GM12892 (cell line): ENCODE measurements at regions not wholly inside any gene's neighbourhood (a gene's known extent, or its start where the extent isn't known, plus 50 kb on each side); places are given as distances from the start of the nearest gene placed in this dataset.

Experiments
- POLR2A ChIP-seq: IDR thresholded peaks from 2 replicates; pipeline ENCODE4 v1.6.1; 2011; ENCODE audit warnings: low read depth, low read length, control low read depth
- POLR2AphosphoS5 ChIP-seq: IDR thresholded peaks from 2 replicates; pipeline ENCODE4 v1.6.1; 2011; ENCODE audit warnings: low read depth, low read length, control low read depth
- TAF1 ChIP-seq: IDR thresholded peaks from 2 replicates; pipeline ENCODE4 v1.6.1; 2011; ENCODE audit warnings: low read depth, mild to moderate bottlenecking, control low read depth, low read length, borderline replicate concordance

DNA sequence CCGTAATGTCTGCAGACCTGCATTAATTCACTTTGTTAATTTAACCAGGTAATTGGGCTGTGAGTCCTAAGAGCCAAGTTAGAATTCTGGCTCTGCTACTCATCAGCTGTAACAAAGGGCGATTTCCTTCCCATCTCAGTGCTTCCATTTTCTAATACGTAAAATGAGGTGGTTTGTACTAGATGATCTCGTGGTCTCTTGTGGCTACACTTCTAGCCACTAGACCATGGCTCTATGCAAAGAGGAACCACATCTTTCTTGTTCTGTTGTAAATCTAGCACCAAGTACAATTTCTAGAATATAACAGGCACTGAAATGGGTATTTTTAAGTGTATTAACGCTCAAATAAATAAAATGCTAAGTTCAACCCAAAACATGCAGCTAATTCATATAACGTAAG lies 174.4 kb upstream of the THBS1 start:
- TF ChIP-seq POLR2A (no peak), TAF1 (no peak), POLR2AphosphoS5 (no peak)
